DND-41 (cell line): ENCODE measurements at regions not wholly inside any gene's neighbourhood (a gene's known extent, or its start where the extent isn't known, plus 50 kb on each side); places are given as distances from the start of the nearest gene placed in this dataset.

ENCODE experiments used
- CTCF ChIP-seq: IDR thresholded peaks from 2 replicates; pipeline ENCODE4 v1.5.1; 2012; ENCODE audit warnings: borderline replicate concordance, low read length, moderate library complexity, mild to moderate bottlenecking; ENCODE audit not compliant: poor library complexity, severe bottlenecking; ENCODE audit errors: extremely low read depth
- EZH2 ChIP-seq: IDR thresholded peaks from 3 replicates; pipeline ENCODE4 v1.6.1; 2012; ENCODE audit warnings: borderline replicate concordance, low read depth, mild to moderate bottlenecking, moderate library complexity, low read length, inconsistent platforms; ENCODE audit not compliant: severe bottlenecking

GRCh38 chr6:80540700-80541099, 434.2 kb downstream of the BCKDHB start:
- TF ChIP-seq CTCF (no peak), EZH2 (no peak)
